ENCODE measurements at regions not wholly inside any gene's neighbourhood (a gene's known extent, or its start where the extent isn't known, plus 50 kb on each side); places are given as distances from the start of the nearest gene placed in this dataset.

DNA sequence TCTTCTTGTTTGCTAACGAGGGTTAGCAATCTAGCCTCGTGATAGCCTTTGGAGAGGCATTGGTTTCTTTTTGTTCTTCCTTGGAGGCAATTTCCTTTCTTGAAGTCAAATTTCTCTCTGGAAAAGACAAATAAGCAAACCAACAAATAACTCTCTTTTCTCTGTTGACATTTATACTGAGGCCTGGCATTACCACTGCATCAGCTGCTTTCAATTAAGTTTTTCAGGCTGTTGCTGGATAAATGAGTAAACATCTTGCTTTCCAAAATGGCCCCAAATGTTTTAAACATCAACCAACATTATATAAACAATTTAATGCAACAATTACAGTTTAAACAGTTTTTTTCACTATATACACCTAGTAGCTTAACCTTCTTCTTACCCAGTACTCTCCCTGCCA, 264.4 kb downstream of the HTR1A start:
- Mint-ChIP-seq H3K9me3 (peaks cover 5% of the 10 kb centered on the region), H3K27ac (no peak overlapping the region), H3K4me3 (no peak overlapping the region), H3K36me3 (ENCODE audit: low read depth) (no peaks in the 10 kb centered on the region), H3K4me1 (ENCODE audit: low read depth) (no peaks in the 10 kb centered on the region), H3K27me3 (ENCODE audit: insufficient read depth) (no peaks in the 10 kb centered on the region)
- intact Hi-C loops (cut with micrococcal nuclease), result no loop called here
- DNase-seq (ENCODE audit: low spot score), result no peak

- Mint-ChIP-seq H3K27ac (no peak overlapping the region), H3K36me3 (ENCODE audit: low read depth) (no peaks in the 10 kb centered on the region), H3K4me3 (no peak overlapping the region), H3K9me3 (no peaks in the 10 kb centered on the region), H3K4me1 (ENCODE audit: low read depth) (no peaks in the 10 kb centered on the region), H3K27me3 (ENCODE audit: insufficient read depth) (no peaks in the 10 kb centered on the region)
- intact Hi-C loops (cut with micrococcal nuclease), result no loop called here
- no peak for DNase-seq (ENCODE audit: low spot score)
Observed at GRCh38 chr5:63690546-63690945, 271.7 kb downstream of the HTR1A start.

GRCh38 chr5:63687854-63688516, 274.3 kb downstream of the HTR1A start:
- H3K27me3 Mint-ChIP-seq (ENCODE audit: insufficient read depth), result no peaks in the 10 kb centered on the region
- intact Hi-C loops (cut with micrococcal nuclease), result no loop called here
- no peak overlapping the region for H3K4me3 Mint-ChIP-seq
- H3K4me1 Mint-ChIP-seq (ENCODE audit: low read depth), result no peaks in the 10 kb centered on the region
- H3K9me3 Mint-ChIP-seq, result no peaks in the 10 kb centered on the region
- DNase-seq (ENCODE audit: low spot score), result no peak
- H3K36me3 Mint-ChIP-seq (ENCODE audit: low read depth), result no peaks in the 10 kb centered on the region
- H3K27ac Mint-ChIP-seq, result no peak overlapping the region

GRCh38 chr5:63686938-63687337, 275.3 kb downstream of the HTR1A start:
- no peak overlapping the region for H3K4me3 Mint-ChIP-seq

GRCh38 chr5:63686181-63686580, 276.1 kb downstream of the HTR1A start:
- intact Hi-C loops (cut with micrococcal nuclease), result no loop called here
- Mint-ChIP-seq H3K27me3 (ENCODE audit: insufficient read depth) (no peaks in the 10 kb centered on the region), H3K4me1 (ENCODE audit: low read depth) (no peaks in the 10 kb centered on the region), H3K9me3 (no peaks in the 10 kb centered on the region), H3K36me3 (ENCODE audit: low read depth) (no peaks in the 10 kb centered on the region), H3K27ac (no peak overlapping the region), H3K4me3 (no peak overlapping the region)
- no peak for DNase-seq (ENCODE audit: low spot score)

More at GRCh38 chr5:63686938-63687337, 275.3 kb downstream of the HTR1A start:
- Mint-ChIP-seq H3K27me3 (ENCODE audit: insufficient read depth) (no peaks in the 10 kb centered on the region), H3K27ac (no peak overlapping the region), H3K36me3 (ENCODE audit: low read depth) (no peaks in the 10 kb centered on the region), H3K4me1 (ENCODE audit: low read depth) (no peaks in the 10 kb centered on the region), H3K9me3 (no peaks in the 10 kb centered on the region)
- DNase-seq (ENCODE audit: low spot score), result no peak
- intact Hi-C loops (cut with micrococcal nuclease), result no loop called here

GRCh38 chr5:63685454-63685853, 276.8 kb downstream of the HTR1A start:
- H3K27me3 Mint-ChIP-seq (ENCODE audit: insufficient read depth), result no peaks in the 10 kb centered on the region
- DNase-seq (ENCODE audit: low spot score), result no peak
- intact Hi-C loops (cut with micrococcal nuclease), result no loop called here
- H3K9me3 Mint-ChIP-seq, result no peaks in the 10 kb centered on the region
- H3K4me1 Mint-ChIP-seq (ENCODE audit: low read depth), result no peaks in the 10 kb centered on the region
- H3K4me3 Mint-ChIP-seq, result no peak overlapping the region
- no peaks in the 10 kb centered on the region for H3K36me3 Mint-ChIP-seq (ENCODE audit: low read depth)
- no peak overlapping the region for H3K27ac Mint-ChIP-seq

DNA sequence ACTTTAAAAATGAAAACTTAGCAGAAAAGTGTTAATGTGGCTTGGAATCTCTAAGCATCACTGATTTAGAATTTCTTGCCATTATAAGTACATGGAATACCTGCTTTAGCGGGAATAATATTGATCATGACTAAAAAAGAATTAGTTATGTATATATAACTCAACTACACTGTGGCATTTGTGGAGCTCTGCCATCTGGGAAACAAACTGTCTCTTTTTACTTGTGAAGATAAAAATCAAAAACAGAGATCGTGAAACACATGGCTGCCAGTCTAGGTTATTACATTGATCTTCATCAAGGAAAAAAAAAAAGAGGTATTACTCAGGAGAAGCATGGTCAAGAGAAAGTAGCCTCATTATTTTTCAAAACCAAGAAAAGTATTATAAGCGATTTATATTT, 287.4 kb downstream of the HTR1A start:
- no peaks in the 10 kb centered on the region for H3K36me3 Mint-ChIP-seq (ENCODE audit: low read depth)
- no peaks in the 10 kb centered on the region for H3K4me1 Mint-ChIP-seq (ENCODE audit: low read depth)
- H3K4me3 Mint-ChIP-seq, result no peak overlapping the region
- no peak for DNase-seq (ENCODE audit: low spot score)
- intact Hi-C loops (cut with micrococcal nuclease), result no loop called here
- peaks cover 6% of the 10 kb centered on the region for H3K9me3 Mint-ChIP-seq
- H3K27me3 Mint-ChIP-seq (ENCODE audit: insufficient read depth), result no peaks in the 10 kb centered on the region
- no peak overlapping the region for H3K27ac Mint-ChIP-seq

GRCh38 chr5:63655043-63655442, 307.2 kb downstream of the HTR1A start:
- Mint-ChIP-seq H3K27ac (no peak overlapping the region), H3K27me3 (ENCODE audit: insufficient read depth) (no peaks in the 10 kb centered on the region), H3K9me3 (no peaks in the 10 kb centered on the region), H3K36me3 (ENCODE audit: low read depth) (no peaks in the 10 kb centered on the region), H3K4me1 (ENCODE audit: low read depth) (no peaks in the 10 kb centered on the region), H3K4me3 (no peak overlapping the region)
- DNase-seq (ENCODE audit: low spot score), result no peak
- intact Hi-C loops (cut with micrococcal nuclease), result no loop called here

DNA sequence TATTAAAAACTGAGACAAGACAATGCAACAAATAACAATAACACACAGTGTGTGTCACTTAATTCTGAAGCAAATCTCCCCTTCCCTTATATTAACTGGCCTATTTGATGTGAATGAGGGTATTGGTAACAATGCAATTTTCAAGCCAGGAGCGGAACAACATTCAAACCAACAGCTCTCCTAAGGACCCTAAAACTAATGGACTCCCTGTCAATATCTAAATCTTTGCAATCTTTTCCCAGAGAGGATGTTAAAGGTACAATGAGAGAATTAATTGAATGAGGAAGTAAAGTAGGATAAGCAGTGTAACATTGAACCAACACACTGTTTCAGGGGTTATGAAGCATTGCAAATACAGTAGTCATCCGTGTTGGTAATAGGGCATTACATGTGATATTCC, 311.7 kb downstream of the HTR1A start:
- intact Hi-C loops (cut with micrococcal nuclease), result no loop called here
- H3K36me3 Mint-ChIP-seq (ENCODE audit: low read depth), result no peaks in the 10 kb centered on the region
- DNase-seq (ENCODE audit: low spot score), result no peak
- no peak overlapping the region for H3K4me3 Mint-ChIP-seq
- H3K27ac Mint-ChIP-seq, result no peak overlapping the region
- no peaks in the 10 kb centered on the region for H3K4me1 Mint-ChIP-seq (ENCODE audit: low read depth)
- H3K27me3 Mint-ChIP-seq (ENCODE audit: insufficient read depth), result no peaks in the 10 kb centered on the region
- no peaks in the 10 kb centered on the region for H3K9me3 Mint-ChIP-seq

DNA sequence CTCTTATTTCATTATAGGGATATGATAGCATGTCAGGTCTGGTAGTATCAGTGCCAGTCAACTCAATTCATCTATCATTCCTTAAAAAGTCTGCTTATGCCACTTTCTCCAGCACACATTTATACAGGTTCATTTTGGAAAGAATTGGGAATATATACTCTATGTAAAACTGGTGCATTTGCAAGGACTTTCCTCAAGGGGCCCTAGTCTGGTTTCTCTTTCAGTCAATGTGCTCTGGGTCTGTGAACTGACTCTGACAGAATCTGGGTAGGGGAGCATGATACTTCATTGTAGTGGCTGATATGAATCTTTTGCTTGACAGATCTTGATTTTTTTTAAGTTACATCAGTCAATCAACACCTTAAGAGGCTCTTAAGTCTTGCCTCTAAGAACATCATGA, 313.9 kb downstream of the HTR1A start:
- Mint-ChIP-seq H3K27me3 (ENCODE audit: insufficient read depth) (no peaks in the 10 kb centered on the region), H3K4me1 (ENCODE audit: low read depth) (no peaks in the 10 kb centered on the region), H3K9me3 (peaks cover 7% of the 10 kb centered on the region), H3K36me3 (ENCODE audit: low read depth) (no peaks in the 10 kb centered on the region), H3K4me3 (no peak overlapping the region), H3K27ac (no peak overlapping the region)
- intact Hi-C loops (cut with micrococcal nuclease), result no loop called here
- DNase-seq (ENCODE audit: low spot score), result no peak

- H3K27me3 Mint-ChIP-seq (ENCODE audit: insufficient read depth), result no peaks in the 10 kb centered on the region
- no peak overlapping the region for H3K27ac Mint-ChIP-seq
- H3K36me3 Mint-ChIP-seq (ENCODE audit: low read depth), result no peaks in the 10 kb centered on the region
- intact Hi-C loops (cut with micrococcal nuclease), result no loop called here
- H3K9me3 Mint-ChIP-seq, result no peaks in the 10 kb centered on the region
- H3K4me1 Mint-ChIP-seq (ENCODE audit: low read depth), result no peaks in the 10 kb centered on the region
- H3K4me3 Mint-ChIP-seq, result no peak overlapping the region
- DNase-seq (ENCODE audit: low spot score), result no peak
Observed at GRCh38 chr5:63629951-63630630, 332.2 kb downstream of the HTR1A start.

DNA sequence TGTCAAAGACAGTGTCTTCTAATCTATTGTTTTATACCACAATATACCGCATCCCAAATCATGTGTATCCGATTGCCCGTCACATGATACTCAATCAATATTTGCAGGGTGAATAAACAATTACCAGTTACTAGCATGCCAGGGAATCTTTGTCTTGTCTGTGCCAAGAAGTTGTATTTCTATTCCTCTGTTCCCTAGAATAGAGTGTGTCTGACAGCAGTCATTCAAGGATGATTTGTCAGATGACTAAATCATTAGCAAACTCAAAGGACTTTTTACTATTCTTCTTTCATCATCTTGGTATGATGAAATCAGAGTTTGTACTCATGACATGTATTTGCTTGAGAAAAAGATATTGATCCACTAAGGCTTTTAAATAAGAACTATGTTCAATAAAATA, 348.8 kb downstream of the HTR1A start:
- Mint-ChIP-seq H3K4me3 (no peak overlapping the region), H3K9me3 (peaks cover 10% of the 10 kb centered on the region), H3K27ac (no peak overlapping the region), H3K27me3 (ENCODE audit: insufficient read depth) (no peaks in the 10 kb centered on the region), H3K4me1 (ENCODE audit: low read depth) (no peaks in the 10 kb centered on the region), H3K36me3 (ENCODE audit: low read depth) (no peaks in the 10 kb centered on the region)
- intact Hi-C loops (cut with micrococcal nuclease), result no loop called here
- no peak for DNase-seq (ENCODE audit: low spot score)

- intact Hi-C loops (cut with micrococcal nuclease), result no loop called here
- no peaks in the 10 kb centered on the region for H3K4me1 Mint-ChIP-seq (ENCODE audit: low read depth)
Observed at GRCh38 chr5:63603996-63604395, 358.2 kb downstream of the HTR1A start.

GRCh38 chr5:63602971-63603370, 359.3 kb downstream of the HTR1A start:
- H3K36me3 Mint-ChIP-seq (ENCODE audit: low read depth), result no peaks in the 10 kb centered on the region
- H3K27me3 Mint-ChIP-seq (ENCODE audit: insufficient read depth), result no peaks in the 10 kb centered on the region
- no peak for DNase-seq (ENCODE audit: low spot score)
- H3K9me3 Mint-ChIP-seq, result peaks cover 7% of the 10 kb centered on the region
- intact Hi-C loops (cut with micrococcal nuclease), result no loop called here
- no peak overlapping the region for H3K27ac Mint-ChIP-seq
- no peak overlapping the region for H3K4me3 Mint-ChIP-seq
- H3K4me1 Mint-ChIP-seq (ENCODE audit: low read depth), result no peaks in the 10 kb centered on the region

More at GRCh38 chr5:63603996-63604395, 358.2 kb downstream of the HTR1A start:
- peaks cover 7% of the 10 kb centered on the region for H3K9me3 Mint-ChIP-seq
- no peaks in the 10 kb centered on the region for H3K27me3 Mint-ChIP-seq (ENCODE audit: insufficient read depth)
- DNase-seq (ENCODE audit: low spot score), result no peak
- H3K4me3 Mint-ChIP-seq, result no peak overlapping the region
- no peaks in the 10 kb centered on the region for H3K36me3 Mint-ChIP-seq (ENCODE audit: low read depth)
- no peak overlapping the region for H3K27ac Mint-ChIP-seq
